ENCODE measurements at regions not wholly inside any gene's neighbourhood (a gene's known extent, or its start where the extent isn't known, plus 50 kb on each side); places are given as distances from the start of the nearest gene placed in this dataset.

GRCh38 chr1:81126989-81127581 lies 673.6 kb upstream of the ADGRL2 start:
- Histone ChIP-seq H3K4me1 (no peaks in the 10 kb centered on the region), H3K4me3 (no peak overlapping the region), H3K27ac (no peak overlapping the region), H3K27me3 (no peaks in the 10 kb centered on the region), H3K36me3 (no peaks in the 10 kb centered on the region), H3K9me3 (no peaks in the 10 kb centered on the region)
- DNase-seq (ENCODE audit: low spot score): no peak
- TF ChIP-seq, protein P1, sequence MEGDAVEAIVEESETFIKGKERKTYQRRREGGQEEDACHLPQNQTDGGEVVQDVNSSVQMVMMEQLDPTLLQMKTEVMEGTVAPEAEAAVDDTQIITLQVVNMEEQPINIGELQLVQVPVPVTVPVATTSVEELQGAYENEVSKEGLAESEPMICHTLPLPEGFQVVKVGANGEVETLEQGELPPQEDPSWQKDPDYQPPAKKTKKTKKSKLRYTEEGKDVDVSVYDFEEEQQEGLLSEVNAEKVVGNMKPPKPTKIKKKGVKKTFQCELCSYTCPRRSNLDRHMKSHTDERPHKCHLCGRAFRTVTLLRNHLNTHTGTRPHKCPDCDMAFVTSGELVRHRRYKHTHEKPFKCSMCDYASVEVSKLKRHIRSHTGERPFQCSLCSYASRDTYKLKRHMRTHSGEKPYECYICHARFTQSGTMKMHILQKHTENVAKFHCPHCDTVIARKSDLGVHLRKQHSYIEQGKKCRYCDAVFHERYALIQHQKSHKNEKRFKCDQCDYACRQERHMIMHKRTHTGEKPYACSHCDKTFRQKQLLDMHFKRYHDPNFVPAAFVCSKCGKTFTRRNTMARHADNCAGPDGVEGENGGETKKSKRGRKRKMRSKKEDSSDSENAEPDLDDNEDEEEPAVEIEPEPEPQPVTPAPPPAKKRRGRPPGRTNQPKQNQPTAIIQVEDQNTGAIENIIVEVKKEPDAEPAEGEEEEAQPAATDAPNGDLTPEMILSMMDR (IDR thresholded peaks at IDR 0.05): no peak

DNA sequence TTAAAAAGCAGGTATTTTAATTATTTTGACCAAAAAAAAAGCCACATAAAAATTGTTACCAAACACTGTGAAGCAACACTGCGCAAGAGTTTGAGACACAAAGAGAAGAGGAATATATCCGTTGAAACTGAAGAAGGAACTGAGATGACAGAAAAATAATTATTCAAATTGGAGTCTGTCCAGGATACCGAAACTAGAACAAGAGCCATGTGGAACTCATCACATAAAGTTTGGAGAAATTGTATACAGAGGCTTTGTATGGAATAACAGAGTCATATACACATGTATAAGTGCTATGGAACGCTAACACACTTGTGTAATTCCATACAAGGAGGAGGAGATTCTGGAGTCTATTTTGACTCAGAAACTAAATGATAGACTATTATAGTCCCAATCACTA lies 675.1 kb upstream of the ADGRL2 start:
- TF ChIP-seq, protein P1 (IDR thresholded peaks at IDR 0.05): no peak
- Histone ChIP-seq H3K4me1 (no peaks in the 10 kb centered on the region), H3K27me3 (no peaks in the 10 kb centered on the region), H3K9me3 (no peaks in the 10 kb centered on the region), H3K36me3 (no peaks in the 10 kb centered on the region), H3K4me3 (no peak overlapping the region), H3K27ac (no peak overlapping the region)
- no peak for DNase-seq (ENCODE audit: low spot score)

- Histone ChIP-seq H3K4me3 (no peak overlapping the region), H3K4me1 (no peaks in the 10 kb centered on the region), H3K9me3 (no peaks in the 10 kb centered on the region), H3K27me3 (no peaks in the 10 kb centered on the region), H3K27ac (no peak overlapping the region), H3K36me3 (no peaks in the 10 kb centered on the region)
- TF ChIP-seq, protein P1 (IDR thresholded peaks at IDR 0.05): no peak
- DNase-seq (ENCODE audit: low spot score): no peak
Observed at GRCh38 chr1:81121306-81121705, 679.4 kb upstream of the ADGRL2 start.

- TF ChIP-seq, protein P1 (IDR thresholded peaks at IDR 0.05): no peak
- H3K4me1 ChIP-seq: no peaks in the 10 kb centered on the region
- H3K4me3 ChIP-seq: no peak overlapping the region
- H3K9me3 ChIP-seq: no peaks in the 10 kb centered on the region
- no peaks in the 10 kb centered on the region for H3K27me3 ChIP-seq
- no peak overlapping the region for H3K27ac ChIP-seq
- no peaks in the 10 kb centered on the region for H3K36me3 ChIP-seq
- no peak for DNase-seq (ENCODE audit: low spot score)
Observed at GRCh38 chr1:81119319-81119718, 681.4 kb upstream of the ADGRL2 start.

DNA sequence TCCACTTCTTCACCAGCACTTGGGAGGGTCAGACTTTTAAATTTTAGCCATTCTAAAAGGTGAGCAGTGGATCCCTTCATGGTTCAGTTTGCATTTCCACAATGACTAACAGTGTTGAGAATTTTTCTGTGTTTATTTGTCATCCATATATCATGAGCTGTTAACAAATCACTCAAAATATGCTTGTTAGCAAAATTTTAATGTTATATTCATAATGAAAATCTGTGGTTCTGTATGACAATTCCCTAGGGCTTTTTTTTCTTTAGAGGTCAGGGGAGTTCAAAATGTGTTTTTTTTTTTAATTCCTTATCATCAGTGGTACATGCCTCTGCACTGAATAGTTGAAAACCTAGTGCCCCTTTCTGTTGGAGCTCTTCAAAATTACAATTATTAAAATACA lies 682.2 kb upstream of the ADGRL2 start:
- TF ChIP-seq, protein P1 (IDR thresholded peaks at IDR 0.05): no peak
- Histone ChIP-seq H3K4me1 (no peaks in the 10 kb centered on the region), H3K4me3 (no peak overlapping the region), H3K36me3 (no peaks in the 10 kb centered on the region), H3K27ac (no peak overlapping the region), H3K27me3 (no peaks in the 10 kb centered on the region), H3K9me3 (no peaks in the 10 kb centered on the region)
- no peak for DNase-seq (ENCODE audit: low spot score)

GRCh38 chr1:81115422-81115821 lies 685.3 kb upstream of the ADGRL2 start:
- Histone ChIP-seq H3K27ac (no peak overlapping the region), H3K9me3 (no peaks in the 10 kb centered on the region), H3K4me3 (no peak overlapping the region), H3K4me1 (no peaks in the 10 kb centered on the region), H3K27me3 (no peaks in the 10 kb centered on the region), H3K36me3 (no peaks in the 10 kb centered on the region)
- no peak for DNase-seq (ENCODE audit: low spot score)
- TF ChIP-seq, protein P1 (IDR thresholded peaks at IDR 0.05): no peak

Data from right atrium auricular region (tissue), 2 donors.